ENCODE measurements at regions not wholly inside any gene's neighbourhood (a gene's known extent, or its start where the extent isn't known, plus 50 kb on each side); places are given as distances from the start of the nearest gene placed in this dataset.

DNA sequence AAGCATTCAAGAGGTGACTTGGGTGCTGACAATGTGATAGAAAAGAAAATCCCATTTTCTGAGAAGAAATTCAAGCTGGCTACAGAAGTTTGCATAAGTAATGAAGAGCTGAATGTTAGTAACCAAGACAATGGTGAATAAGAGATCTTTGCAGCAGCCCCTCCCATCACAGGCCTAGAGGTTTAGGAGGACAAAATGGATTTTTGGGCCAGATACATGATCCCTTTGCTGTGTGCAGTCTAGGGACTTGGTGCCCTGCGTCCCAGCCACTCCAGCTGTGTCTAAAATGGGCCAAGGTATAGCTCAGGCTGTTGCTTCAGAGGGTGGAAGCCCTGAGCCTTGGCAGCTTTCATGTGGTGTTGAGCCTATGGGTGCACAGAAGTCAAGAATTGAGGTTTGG is 107.0 kb upstream of the EPHA5 start:
- H3K36me3 ChIP-seq = no peaks in the 10 kb centered on the region
- H3K4me1 ChIP-seq = no peaks in the 10 kb centered on the region
- no peak for DNase-seq (ENCODE audit: low spot score in 2 of 2)
- H3K27me3 ChIP-seq = no peaks in the 10 kb centered on the region
- TF ChIP-seq POLR2AphosphoS5 (IDR thresholded peaks at IDR 0.05) = no peak
- TF ChIP-seq, protein P1, sequence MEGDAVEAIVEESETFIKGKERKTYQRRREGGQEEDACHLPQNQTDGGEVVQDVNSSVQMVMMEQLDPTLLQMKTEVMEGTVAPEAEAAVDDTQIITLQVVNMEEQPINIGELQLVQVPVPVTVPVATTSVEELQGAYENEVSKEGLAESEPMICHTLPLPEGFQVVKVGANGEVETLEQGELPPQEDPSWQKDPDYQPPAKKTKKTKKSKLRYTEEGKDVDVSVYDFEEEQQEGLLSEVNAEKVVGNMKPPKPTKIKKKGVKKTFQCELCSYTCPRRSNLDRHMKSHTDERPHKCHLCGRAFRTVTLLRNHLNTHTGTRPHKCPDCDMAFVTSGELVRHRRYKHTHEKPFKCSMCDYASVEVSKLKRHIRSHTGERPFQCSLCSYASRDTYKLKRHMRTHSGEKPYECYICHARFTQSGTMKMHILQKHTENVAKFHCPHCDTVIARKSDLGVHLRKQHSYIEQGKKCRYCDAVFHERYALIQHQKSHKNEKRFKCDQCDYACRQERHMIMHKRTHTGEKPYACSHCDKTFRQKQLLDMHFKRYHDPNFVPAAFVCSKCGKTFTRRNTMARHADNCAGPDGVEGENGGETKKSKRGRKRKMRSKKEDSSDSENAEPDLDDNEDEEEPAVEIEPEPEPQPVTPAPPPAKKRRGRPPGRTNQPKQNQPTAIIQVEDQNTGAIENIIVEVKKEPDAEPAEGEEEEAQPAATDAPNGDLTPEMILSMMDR (IDR thresholded peaks at IDR 0.05) = no peak
- TF ChIP-seq POLR2A (IDR thresholded peaks at IDR 0.05) = no peak
- no peak overlapping the region for H3K27ac ChIP-seq
- peaks cover 13 to 36% of the 10 kb centered on the region in 2 donors for H3K9me3 ChIP-seq
- no peak overlapping the region for H3K4me3 ChIP-seq
- intact Hi-C loops (cut with DNase I; ENCODE audit: low total_unique reads) = no loop called here

DNA sequence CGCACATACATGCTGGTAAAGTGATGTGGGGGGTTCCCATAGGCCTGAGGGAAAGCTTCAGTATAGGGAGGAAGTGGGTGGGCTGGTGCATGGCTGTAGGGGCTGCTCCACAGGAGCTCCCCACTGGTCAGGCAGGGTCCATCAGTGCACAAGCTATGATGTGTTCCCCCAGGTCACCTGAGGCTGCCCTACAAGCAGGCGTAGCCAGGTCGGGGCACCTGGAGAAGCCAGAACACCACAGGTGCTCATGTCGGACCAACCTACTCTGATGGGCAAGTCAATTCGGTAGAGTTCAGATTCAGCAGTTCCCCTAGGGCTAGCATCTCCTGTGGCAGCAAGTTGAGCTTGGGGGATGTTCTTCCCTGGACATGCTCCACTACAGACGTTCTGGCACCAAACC is 103.3 kb upstream of the EPHA5 start:
- H3K4me1 ChIP-seq = no peaks in the 10 kb centered on the region
- TF ChIP-seq POLR2A (IDR thresholded peaks at IDR 0.05) (no peak), POLR2AphosphoS5 (IDR thresholded peaks at IDR 0.05) (no peak)
- TF ChIP-seq, protein P1 (IDR thresholded peaks at IDR 0.05) = no peak
- intact Hi-C loops (cut with DNase I; ENCODE audit: low total_unique reads) = no loop called here
- no peak for DNase-seq (ENCODE audit: low spot score in 2 of 2)
- H3K9me3 ChIP-seq = peaks cover 16 to 36% of the 10 kb centered on the region in 2 donors
- no peak overlapping the region for H3K27ac ChIP-seq
- H3K4me3 ChIP-seq = no peak overlapping the region
- H3K27me3 ChIP-seq = no peaks in the 10 kb centered on the region
- no peaks in the 10 kb centered on the region for H3K36me3 ChIP-seq

DNA sequence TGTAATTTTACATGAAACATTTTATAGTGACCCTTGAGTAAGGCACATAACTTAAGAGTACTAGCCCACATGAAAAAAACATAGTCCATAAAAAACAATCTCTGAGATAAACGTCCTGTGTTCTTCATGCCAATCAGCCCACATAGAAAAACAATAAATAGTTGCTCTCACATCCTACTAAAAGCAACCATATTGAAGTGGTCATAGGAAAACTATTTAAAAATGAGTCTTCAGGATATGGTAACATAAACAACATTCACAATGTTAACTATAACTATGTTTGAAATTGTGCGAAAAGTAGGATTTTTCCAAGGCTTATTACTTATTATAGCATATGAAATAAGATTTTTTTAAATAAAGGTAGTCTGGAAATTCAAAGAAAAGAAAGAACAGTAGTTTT is 77.1 kb upstream of the EPHA5 start:
- Histone ChIP-seq H3K9me3 (no peaks in the 10 kb centered on the region), H3K4me1 (no peaks in the 10 kb centered on the region), H3K36me3 (no peaks in the 10 kb centered on the region), H3K4me3 (no peak overlapping the region), H3K27me3 (no peaks in the 10 kb centered on the region), H3K27ac (no peak overlapping the region)
- DNase-seq (ENCODE audit: low spot score in 2 of 2) = no peak
- intact Hi-C loops (cut with DNase I; ENCODE audit: low total_unique reads) = no loop called here
- TF ChIP-seq POLR2A (IDR thresholded peaks at IDR 0.05) (no peak), POLR2AphosphoS5 (IDR thresholded peaks at IDR 0.05) (no peak)
- TF ChIP-seq, protein P1 (IDR thresholded peaks at IDR 0.05) = no peak

DNA sequence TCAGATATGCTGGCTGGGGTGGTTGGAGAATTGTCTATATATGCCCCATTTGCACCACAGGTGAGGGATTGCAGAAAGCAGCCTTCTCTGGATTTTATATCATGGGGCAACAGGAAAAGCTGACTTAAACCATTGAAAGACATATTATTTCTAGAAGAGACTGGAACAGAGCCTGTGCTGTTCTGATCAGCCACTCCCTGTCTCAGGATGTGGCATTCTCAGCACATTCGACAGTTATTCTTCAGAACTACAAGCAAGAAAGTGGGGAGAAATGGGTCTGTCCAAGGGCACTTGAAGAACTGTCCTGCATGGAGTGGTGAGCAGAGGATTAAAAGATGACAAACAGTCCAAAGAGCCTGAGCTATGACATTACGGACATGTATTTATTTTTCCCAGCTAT is 67.8 kb upstream of the EPHA5 start:
- no peaks in the 10 kb centered on the region for H3K36me3 ChIP-seq
- no peak for DNase-seq (ENCODE audit: low spot score in 2 of 2)
- TF ChIP-seq, protein P1 (IDR thresholded peaks at IDR 0.05) = no peak
- TF ChIP-seq POLR2AphosphoS5 (IDR thresholded peaks at IDR 0.05) (no peak), POLR2A (IDR thresholded peaks at IDR 0.05) (no peak)
- H3K9me3 ChIP-seq = no peaks in the 10 kb centered on the region
- H3K27ac ChIP-seq = no peak overlapping the region
- H3K27me3 ChIP-seq = no peaks in the 10 kb centered on the region
- H3K4me1 ChIP-seq = no peaks in the 10 kb centered on the region
- no peak overlapping the region for H3K4me3 ChIP-seq
- intact Hi-C loops (cut with DNase I; ENCODE audit: low total_unique reads) = no loop called here

DNA sequence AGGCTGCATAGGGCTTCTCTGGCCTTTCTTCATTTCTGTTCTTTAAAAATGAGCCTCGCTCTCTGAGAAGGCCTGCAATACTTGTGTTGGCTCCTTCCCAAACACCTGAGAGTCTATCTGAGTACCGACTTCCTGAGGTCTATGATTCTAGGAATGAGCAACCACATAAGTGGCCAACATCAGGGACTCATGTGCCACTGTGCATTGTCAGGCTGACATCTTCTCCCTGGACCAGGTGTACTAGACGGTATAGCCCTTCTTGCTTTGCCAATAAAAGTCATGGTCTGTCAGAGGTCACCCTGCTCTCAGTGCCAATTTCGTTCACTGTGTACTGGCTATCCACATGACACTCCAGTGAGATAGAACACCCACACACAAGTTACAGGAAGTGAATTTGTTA is 67.4 kb upstream of the EPHA5 start:
- no peaks in the 10 kb centered on the region for H3K27me3 ChIP-seq
- no peaks in the 10 kb centered on the region for H3K9me3 ChIP-seq
- H3K4me3 ChIP-seq = no peak overlapping the region
- TF ChIP-seq POLR2AphosphoS5 (IDR thresholded peaks at IDR 0.05) (no peak), POLR2A (IDR thresholded peaks at IDR 0.05) (no peak)
- TF ChIP-seq, protein P1 (IDR thresholded peaks at IDR 0.05) = no peak
- no peak for DNase-seq (ENCODE audit: low spot score in 2 of 2)
- no peak overlapping the region for H3K27ac ChIP-seq
- intact Hi-C loops (cut with DNase I; ENCODE audit: low total_unique reads) = no loop called here
- H3K4me1 ChIP-seq = no peaks in the 10 kb centered on the region
- H3K36me3 ChIP-seq = no peaks in the 10 kb centered on the region

All from breast epithelium (tissue), 4 donors.